Loucy (cell line): ENCODE measurements at regions not wholly inside any gene's neighbourhood (a gene's known extent, or its start where the extent isn't known, plus 50 kb on each side); places are given as distances from the start of the nearest gene placed in this dataset.

Experiments used
- EZH2phosphoT487 ChIP-seq: fragments of 200-600 bp; IDR thresholded peaks from 2 replicates; pipeline ENCODE4 v1.6.1; 2018; ENCODE audit warnings: antibody characterized with exemption, mild to moderate bottlenecking, moderate library complexity, borderline replicate concordance
- TF ChIP-seq, protein P1 (sequence below): fragments of 200-600 bp; sonication (generic); conservative IDR thresholded peaks from 2 replicates; pipeline ENCODE4 v1.5.1; 2014; ENCODE audit warnings: mild to moderate bottlenecking, antibody characterized with exemption, low read length

- TF ChIP-seq, protein P1, sequence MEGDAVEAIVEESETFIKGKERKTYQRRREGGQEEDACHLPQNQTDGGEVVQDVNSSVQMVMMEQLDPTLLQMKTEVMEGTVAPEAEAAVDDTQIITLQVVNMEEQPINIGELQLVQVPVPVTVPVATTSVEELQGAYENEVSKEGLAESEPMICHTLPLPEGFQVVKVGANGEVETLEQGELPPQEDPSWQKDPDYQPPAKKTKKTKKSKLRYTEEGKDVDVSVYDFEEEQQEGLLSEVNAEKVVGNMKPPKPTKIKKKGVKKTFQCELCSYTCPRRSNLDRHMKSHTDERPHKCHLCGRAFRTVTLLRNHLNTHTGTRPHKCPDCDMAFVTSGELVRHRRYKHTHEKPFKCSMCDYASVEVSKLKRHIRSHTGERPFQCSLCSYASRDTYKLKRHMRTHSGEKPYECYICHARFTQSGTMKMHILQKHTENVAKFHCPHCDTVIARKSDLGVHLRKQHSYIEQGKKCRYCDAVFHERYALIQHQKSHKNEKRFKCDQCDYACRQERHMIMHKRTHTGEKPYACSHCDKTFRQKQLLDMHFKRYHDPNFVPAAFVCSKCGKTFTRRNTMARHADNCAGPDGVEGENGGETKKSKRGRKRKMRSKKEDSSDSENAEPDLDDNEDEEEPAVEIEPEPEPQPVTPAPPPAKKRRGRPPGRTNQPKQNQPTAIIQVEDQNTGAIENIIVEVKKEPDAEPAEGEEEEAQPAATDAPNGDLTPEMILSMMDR, result no peak
- TF ChIP-seq EZH2phosphoT487, result no peak
Measured at GRCh38 chr3:72379500-72380187, 468.6 kb downstream of the SHQ1 start.
